GM12878 (cell line): ENCODE measurements at regions not wholly inside any gene's neighbourhood (a gene's known extent, or its start where the extent isn't known, plus 50 kb on each side); places are given as distances from the start of the nearest gene placed in this dataset.

ENCODE experiments used
- ATAC-seq: fragments of 200-7000 bp; cut with Tn5 transposase; 3 replicates; pipeline ENCODE4 v1.9.1; 2020; ENCODE audit warnings: mild to moderate bottlenecking, moderate library complexity
- BruUV-seq: library from RNA; stranded (reverse); fragments of 400-500 nt; replicated peaks from 2 replicates; lab custom pipeline; 2021; lab: Mats Ljungman, UMichigan
- CTCF ChIA-PET: fragments of 300-600 bp; sonication (Branson Sonifier 250); formaldehyde crosslinking; extraction: SDS; loops from one replicate; lab custom pipeline; 2021; ENCODE audit warnings: inconsistent platforms; lab: Yijun Ruan, JAX
- POLR2A ChIA-PET: fragments of 350-600 bp; formaldehyde crosslinking; extraction: SDS; loops from one replicate; lab custom pipeline; 2021; ENCODE audit warnings: inconsistent platforms; lab: Charles Lee
- RAD21 ChIA-PET: fragments of 300-600 bp; sonication (Branson Sonifier 250); formaldehyde crosslinking; loops from one replicate; lab custom pipeline; 2023; ENCODE audit warnings: antibody characterized with exemption; ENCODE audit not compliant: unreplicated experiment; lab: Charles Lee
- SMC1A ChIA-PET: fragments of 300-600 bp; sonication (Branson Sonifier 250); formaldehyde crosslinking; loops from one replicate; lab custom pipeline; 2023; ENCODE audit not compliant: unreplicated experiment, uncharacterized antibody; lab: Charles Lee
- DNase-seq: peaks from one replicate; pipeline ENCODE4 v3.0.0-alpha.2; 2011; ENCODE audit warnings: low read depth, low spot score
- FAIRE-seq: peaks from 3 replicates; lab custom pipeline; 2011; peaks lifted over from hg19 to GRCh38; lab: Jason Lieb, UNC
- H2AFZ ChIP-seq: 2 replicates; pipeline ENCODE4 v1.6.0; 2011; ENCODE audit warnings: low read depth, low read length, control low read depth; ENCODE audit not compliant: control insufficient read depth
- H3K27ac ChIP-seq: 2 replicates; pipeline ENCODE4 v1.5.1; 2011; ENCODE audit warnings: control low read depth; ENCODE audit not compliant: control insufficient read depth, insufficient read depth
- H3K27me3 ChIP-seq, 2 experiments: replicated peaks in 1 of 2; 2 replicates each; pipeline versions ENCODE4 v1.6.0 to v1.6.1; 2011; ENCODE audit warnings: low read length in 1 of 2; ENCODE audit not compliant: control insufficient read depth in 2 of 2, insufficient read depth in 2 of 2
- H3K36me3 ChIP-seq, 2 experiments: 2 replicates each; pipeline ENCODE4 v1.5.1; 2011; ENCODE audit warnings: low read length in 1 of 2; ENCODE audit not compliant: control insufficient read depth in 2 of 2, insufficient read depth in 2 of 2
- H3K4me1 ChIP-seq: 2 replicates; pipeline ENCODE4 v1.6.1; 2011; ENCODE audit warnings: mild to moderate bottlenecking, low read length, moderate library complexity, mixed read lengths; ENCODE audit not compliant: control insufficient read depth, insufficient read depth
- H3K4me2 ChIP-seq: 2 replicates; pipeline ENCODE4 v1.6.0; 2011; ENCODE audit warnings: control low read depth; ENCODE audit not compliant: control insufficient read depth, insufficient read depth
- H3K4me3 ChIP-seq: fragments of 200-600 bp; sonication (generic); 2 replicates; pipeline ENCODE4 v1.5.1; 2016
- H3K79me2 ChIP-seq: 2 replicates; pipeline ENCODE4 v1.6.0; 2011; ENCODE audit warnings: low read length; ENCODE audit not compliant: control insufficient read depth, insufficient read depth
- H3K9ac ChIP-seq: 2 replicates; pipeline ENCODE4 v1.8.0; 2011; ENCODE audit warnings: low read length, control low read depth, mixed read lengths; ENCODE audit not compliant: control insufficient read depth, insufficient read depth
- H3K9me3 ChIP-seq: replicated peaks from 3 replicates; pipeline ENCODE4 v1.5.1; 2011; ENCODE audit warnings: mild to moderate bottlenecking, low read length; ENCODE audit not compliant: control insufficient read depth, insufficient read depth
- H4K20me1 ChIP-seq: 2 replicates; pipeline ENCODE4 v1.6.0; 2011; ENCODE audit not compliant: control insufficient read depth, insufficient read depth
- ASH2L ChIP-seq: fragments of 300-600, 200-600 bp; sonication (generic); IDR thresholded peaks from 2 replicates; pipeline ENCODE4 v1.6.1; 2017; ENCODE audit warnings: low read depth, mild to moderate bottlenecking, borderline replicate concordance
- CBFB ChIP-seq: IDR thresholded peaks from 2 replicates; pipeline ENCODE4 v1.6.1; 2016; ENCODE audit warnings: antibody characterized with exemption, low read depth
- CBX5 ChIP-seq: sonication (generic); IDR thresholded peaks from 2 replicates; pipeline ENCODE4 v1.6.1; 2016; ENCODE audit warnings: low read depth, moderate library complexity, mild to moderate bottlenecking, inconsistent platforms
- MEF2A ChIP-seq: IDR thresholded peaks from 2 replicates; pipeline ENCODE4 v1.6.1; 2011; ENCODE audit warnings: low read depth, mild to moderate bottlenecking, low read length, moderate library complexity; ENCODE audit not compliant: insufficient read depth
- NRF1 ChIP-seq: conservative IDR thresholded peaks from 2 replicates; pipeline ENCODE4 v1.6.1; 2011; ENCODE audit warnings: mild to moderate bottlenecking, low read depth, low read length, improper control_type of control experiment
- SUZ12 ChIP-seq: fragments of 200-600 bp; sonication (generic); IDR thresholded peaks from one replicate; pipeline ENCODE4 v1.6.1; 2018; ENCODE audit warnings: antibody characterized with exemption, mild to moderate bottlenecking; ENCODE audit not compliant: unreplicated experiment
- TCF12 ChIP-seq: IDR thresholded peaks from 2 replicates; pipeline ENCODE4 v1.6.1; 2011; ENCODE audit warnings: low read depth, mild to moderate bottlenecking, low read length
- WGBS: methylation state at CpG from one replicate; pipeline ENCODE4 v1.1.6; 2016; ENCODE audit warnings: low lambda C conversion rate; ENCODE audit not compliant: insufficient replicate concordance, insufficient coverage; ENCODE audit errors: missing lambda C conversion rate; 5-methylcytosine and 5-hydroxymethylcytosine counted together
- in situ Hi-C: fragments of 300-500 bp; cut with MboI; formaldehyde crosslinking; loops from 9 replicates; pipeline ENCODE4 v1.14.3; 2018; ENCODE audit warnings: mixed read lengths
- intact Hi-C: fragments of 100-400 bp; cut with micrococcal nuclease; formaldehyde crosslinking; loops from one replicate; pipeline ENCODE4 v1.14.2; 2022; ENCODE audit not compliant: unreplicated experiment
- TF ChIP-seq, protein P1 (sequence below): IDR thresholded peaks from 2 replicates; pipeline ENCODE4 v1.6.1; 2011; ENCODE audit warnings: low read depth, low read length, improper control_type of control experiment, borderline replicate concordance

DNA sequence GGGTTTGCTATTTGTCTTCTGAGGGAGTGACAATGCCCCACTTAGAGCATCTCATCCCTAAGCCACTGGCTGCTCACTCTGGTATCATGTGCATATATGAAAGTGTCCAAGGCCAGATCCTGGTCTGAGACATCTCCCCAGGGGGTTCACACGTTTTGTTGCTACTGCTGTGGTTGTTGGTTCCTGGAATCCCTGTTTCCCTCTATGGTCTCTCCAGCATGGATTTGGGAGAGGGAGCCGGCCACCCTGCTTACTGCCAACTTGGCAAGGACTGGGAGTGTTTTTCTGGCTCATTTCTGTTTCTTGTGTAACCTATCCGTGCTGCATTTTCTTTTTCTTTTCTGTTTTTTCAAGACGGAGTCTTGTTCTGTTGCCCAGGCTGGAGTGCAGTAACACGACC is 101.3 kb upstream of the MAX start:
- H4K20me1 ChIP-seq: no peaks in the 10 kb centered on the region
- TF ChIP-seq, protein P1, sequence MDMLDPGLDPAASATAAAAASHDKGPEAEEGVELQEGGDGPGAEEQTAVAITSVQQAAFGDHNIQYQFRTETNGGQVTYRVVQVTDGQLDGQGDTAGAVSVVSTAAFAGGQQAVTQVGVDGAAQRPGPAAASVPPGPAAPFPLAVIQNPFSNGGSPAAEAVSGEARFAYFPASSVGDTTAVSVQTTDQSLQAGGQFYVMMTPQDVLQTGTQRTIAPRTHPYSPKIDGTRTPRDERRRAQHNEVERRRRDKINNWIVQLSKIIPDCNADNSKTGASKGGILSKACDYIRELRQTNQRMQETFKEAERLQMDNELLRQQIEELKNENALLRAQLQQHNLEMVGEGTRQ: no peak
- ChIA-PET CTCF (interaction anchor here (0.8 to 2.0 kb wide), 2 partner anchors 22 to 40 kb away, joined by 3 to 4 read pairs; no protein-coding TSS in a partner anchor), SMC1A (interaction anchor here (1.1 to 1.3 kb wide), 2 partner anchors 35 to 113 kb away, joined by 3 to 6 read pairs; no protein-coding TSS in a partner anchor), POLR2A (no interaction called here), RAD21 (no interaction called here)
- H2AFZ ChIP-seq: no peak overlapping the region
- WGBS: 81% methylated on average over 5 of the region's 5 CpGs
- ATAC-seq (no peak), DNase-seq (no peak), FAIRE-seq (no peak)
- no peaks in the 10 kb centered on the region for H3K27me3 ChIP-seq
- no peak overlapping the region for H3K9ac ChIP-seq
- peaks cover 40% of the 10 kb centered on the region for H3K4me1 ChIP-seq
- intact Hi-C loops (no loop called here), in situ Hi-C loops (no loop called here)
- no TSS peak for BruUV-seq
- H3K9me3 ChIP-seq: peaks cover 2% of the 10 kb centered on the region; the same call in 2 of the 3 replicates
- H3K36me3 ChIP-seq: no peaks in the 10 kb centered on the region
- H3K4me3 ChIP-seq: no peak overlapping the region
- no peak overlapping the region for H3K4me2 ChIP-seq
- no peaks in the 10 kb centered on the region for H3K79me2 ChIP-seq
- no peak overlapping the region for H3K27ac ChIP-seq

GRCh38 chr14:65204056-65204455 is 101.7 kb upstream of the MAX start:
- ChIA-PET POLR2A (no interaction called here), CTCF (interaction anchor here (1.3 kb wide), 1 partner anchor 41 kb away, joined by 3 read pairs; no protein-coding TSS in a partner anchor), RAD21 (no interaction called here), SMC1A (no interaction called here)
- peaks cover 2% of the 10 kb centered on the region; the same call in 2 of the 3 replicates for H3K9me3 ChIP-seq
- H3K4me2 ChIP-seq: peak overlapping the region; percentile 86; the same call in 1 of the 2 replicates
- no peak for TF ChIP-seq SUZ12
- TF ChIP-seq MEF2A: no peak
- TF ChIP-seq TCF12: no peak
- no peak for TF ChIP-seq CBX5
- TF ChIP-seq CBFB: no peak
- TF ChIP-seq NRF1: no peak
- no peak for TF ChIP-seq ASH2L
- H3K4me1 ChIP-seq: peaks cover 45% of the 10 kb centered on the region
- DNase-seq: no peak
- intact Hi-C loops: no loop called here
- no peaks in the 10 kb centered on the region for H3K27me3 ChIP-seq
- in situ Hi-C loops: no loop called here
- no peaks in the 10 kb centered on the region for H4K20me1 ChIP-seq
- no peak for ATAC-seq
- BruUV-seq: no TSS peak
- peak overlapping the region; percentile 67; the same call in 1 of the 2 replicates for H3K9ac ChIP-seq
- no peak overlapping the region for H3K4me3 ChIP-seq
- peak overlapping the region; percentile 96 for H3K27ac ChIP-seq
- H3K36me3 ChIP-seq: no peaks in the 10 kb centered on the region
- 93% methylated on average over 5 of the region's 5 CpGs for WGBS
- H2AFZ ChIP-seq: no peak overlapping the region
- FAIRE-seq: no peak
- H3K79me2 ChIP-seq: no peaks in the 10 kb centered on the region
